Stimulated activated naive CD8-positive, alpha-beta T cell treated with anti-CD3 and anti-CD28 coated beads, Interleukin-15, Interleukin-2, amounts not matched to agents 100 ng/mL and 50 ng/mL, for 24 hours (primary cell): ENCODE measurements at regions not wholly inside any gene's neighbourhood (a gene's known extent, or its start where the extent isn't known, plus 50 kb on each side); places are given as distances from the start of the nearest gene placed in this dataset.

Source experiments
- H3K27ac Mint-ChIP-seq: one replicate; pipeline ENCODE4 v1.8.0; 2021; ENCODE audit warnings: mild to moderate bottlenecking, mixed read lengths
- H3K27me3 Mint-ChIP-seq: one replicate; pipeline ENCODE4 v1.8.0; 2021; ENCODE audit warnings: mixed read lengths
- H3K36me3 Mint-ChIP-seq: one replicate; pipeline ENCODE4 v1.8.0; 2021; ENCODE audit warnings: low read depth, mixed read lengths
- H3K4me1 Mint-ChIP-seq: one replicate; pipeline ENCODE4 v1.8.0; 2021; ENCODE audit warnings: low read depth, mixed read lengths
- H3K4me3 Mint-ChIP-seq: one replicate; pipeline ENCODE4 v1.8.0; 2021; ENCODE audit warnings: mild to moderate bottlenecking, mixed read lengths
- H3K9me3 Mint-ChIP-seq: one replicate; pipeline ENCODE4 v1.8.0; 2021; ENCODE audit warnings: mixed read lengths

GRCh38 chr12:98235301-98235700 lies 280.1 kb upstream of the TMPO start:
- H3K4me1 Mint-ChIP-seq = no peaks in the 10 kb centered on the region
- H3K27ac Mint-ChIP-seq = no peak overlapping the region
- H3K4me3 Mint-ChIP-seq = no peak overlapping the region
- H3K36me3 Mint-ChIP-seq = no peaks in the 10 kb centered on the region
- H3K27me3 Mint-ChIP-seq = no peaks in the 10 kb centered on the region
- H3K9me3 Mint-ChIP-seq = no peaks in the 10 kb centered on the region

GRCh38 chr12:98238515-98239130 lies 276.8 kb upstream of the TMPO start:
- no peak overlapping the region for H3K4me3 Mint-ChIP-seq
- no peak overlapping the region for H3K27ac Mint-ChIP-seq
- H3K4me1 Mint-ChIP-seq = no peaks in the 10 kb centered on the region
- no peaks in the 10 kb centered on the region for H3K27me3 Mint-ChIP-seq
- no peaks in the 10 kb centered on the region for H3K9me3 Mint-ChIP-seq
- H3K36me3 Mint-ChIP-seq = no peaks in the 10 kb centered on the region

GRCh38 chr12:98243190-98243589 lies 272.2 kb upstream of the TMPO start:
- H3K36me3 Mint-ChIP-seq = no peaks in the 10 kb centered on the region
- H3K4me1 Mint-ChIP-seq = no peaks in the 10 kb centered on the region
- no peak overlapping the region for H3K4me3 Mint-ChIP-seq
- H3K9me3 Mint-ChIP-seq = no peaks in the 10 kb centered on the region
- no peak overlapping the region for H3K27ac Mint-ChIP-seq
- no peaks in the 10 kb centered on the region for H3K27me3 Mint-ChIP-seq

GRCh38 chr12:98244136-98244535 lies 271.3 kb upstream of the TMPO start:
- Mint-ChIP-seq H3K9me3 (no peaks in the 10 kb centered on the region), H3K4me1 (no peaks in the 10 kb centered on the region), H3K27ac (no peak overlapping the region), H3K36me3 (no peaks in the 10 kb centered on the region), H3K27me3 (no peaks in the 10 kb centered on the region), H3K4me3 (no peak overlapping the region)

GRCh38 chr12:98253207-98254037 lies 262.0 kb upstream of the TMPO start:
- no peak overlapping the region for H3K27ac Mint-ChIP-seq
- H3K27me3 Mint-ChIP-seq = no peaks in the 10 kb centered on the region
- H3K36me3 Mint-ChIP-seq = no peaks in the 10 kb centered on the region
- H3K4me1 Mint-ChIP-seq = no peaks in the 10 kb centered on the region
- H3K9me3 Mint-ChIP-seq = no peaks in the 10 kb centered on the region
- no peak overlapping the region for H3K4me3 Mint-ChIP-seq

GRCh38 chr12:98256830-98257229 lies 258.6 kb upstream of the TMPO start:
- Mint-ChIP-seq H3K36me3 (no peaks in the 10 kb centered on the region), H3K27ac (no peak overlapping the region), H3K9me3 (no peaks in the 10 kb centered on the region), H3K4me1 (no peaks in the 10 kb centered on the region), H3K4me3 (no peak overlapping the region), H3K27me3 (no peaks in the 10 kb centered on the region)

- Mint-ChIP-seq H3K27me3 (peaks cover 4% of the 10 kb centered on the region), H3K4me3 (no peak overlapping the region), H3K9me3 (no peaks in the 10 kb centered on the region), H3K4me1 (no peaks in the 10 kb centered on the region), H3K27ac (no peak overlapping the region), H3K36me3 (no peaks in the 10 kb centered on the region)
Measured at GRCh38 chr12:98259693-98260092, 255.7 kb upstream of the TMPO start.

GRCh38 chr12:98260276-98260675 lies 255.1 kb upstream of the TMPO start:
- Mint-ChIP-seq H3K9me3 (no peaks in the 10 kb centered on the region), H3K4me1 (no peaks in the 10 kb centered on the region), H3K27me3 (peaks cover 4% of the 10 kb centered on the region), H3K36me3 (no peaks in the 10 kb centered on the region), H3K27ac (no peak overlapping the region), H3K4me3 (no peak overlapping the region)

- peaks cover 11% of the 10 kb centered on the region for H3K27me3 Mint-ChIP-seq
- H3K36me3 Mint-ChIP-seq = no peaks in the 10 kb centered on the region
- no peak overlapping the region for H3K27ac Mint-ChIP-seq
- no peak overlapping the region for H3K4me3 Mint-ChIP-seq
- no peaks in the 10 kb centered on the region for H3K9me3 Mint-ChIP-seq
- no peaks in the 10 kb centered on the region for H3K4me1 Mint-ChIP-seq
Measured at GRCh38 chr12:98262902-98263301, 252.5 kb upstream of the TMPO start.

GRCh38 chr12:98274430-98275130 lies 240.8 kb upstream of the TMPO start:
- Mint-ChIP-seq H3K4me3 (no peak overlapping the region), H3K4me1 (no peaks in the 10 kb centered on the region), H3K27ac (no peak overlapping the region), H3K9me3 (no peaks in the 10 kb centered on the region), H3K27me3 (peaks cover 17% of the 10 kb centered on the region), H3K36me3 (no peaks in the 10 kb centered on the region)

- H3K27ac Mint-ChIP-seq = no peak overlapping the region
- H3K9me3 Mint-ChIP-seq = no peaks in the 10 kb centered on the region
- H3K4me3 Mint-ChIP-seq = no peak overlapping the region
- no peaks in the 10 kb centered on the region for H3K36me3 Mint-ChIP-seq
- H3K4me1 Mint-ChIP-seq = no peaks in the 10 kb centered on the region
- H3K27me3 Mint-ChIP-seq = peaks cover 12% of the 10 kb centered on the region
Measured at GRCh38 chr12:98275131-98275475, 240.3 kb upstream of the TMPO start.

- Mint-ChIP-seq H3K27me3 (peaks cover 12% of the 10 kb centered on the region), H3K27ac (no peak overlapping the region), H3K4me1 (no peaks in the 10 kb centered on the region), H3K4me3 (no peak overlapping the region), H3K9me3 (no peaks in the 10 kb centered on the region), H3K36me3 (no peaks in the 10 kb centered on the region)
Measured at GRCh38 chr12:98280152-98280551, 235.2 kb upstream of the TMPO start.

- Mint-ChIP-seq H3K4me1 (no peaks in the 10 kb centered on the region), H3K4me3 (no peak overlapping the region), H3K36me3 (no peaks in the 10 kb centered on the region), H3K27ac (no peak overlapping the region), H3K9me3 (no peaks in the 10 kb centered on the region), H3K27me3 (peaks cover 14% of the 10 kb centered on the region)
Measured at GRCh38 chr12:98280621-98281020, 234.8 kb upstream of the TMPO start.

GRCh38 chr12:98291828-98292227 lies 223.6 kb upstream of the TMPO start:
- H3K4me1 Mint-ChIP-seq = no peaks in the 10 kb centered on the region
- H3K27ac Mint-ChIP-seq = no peak overlapping the region
- peaks cover 17% of the 10 kb centered on the region for H3K27me3 Mint-ChIP-seq
- no peak overlapping the region for H3K4me3 Mint-ChIP-seq
- no peaks in the 10 kb centered on the region for H3K9me3 Mint-ChIP-seq
- no peaks in the 10 kb centered on the region for H3K36me3 Mint-ChIP-seq

- no peaks in the 10 kb centered on the region for H3K4me1 Mint-ChIP-seq
- peaks cover 11% of the 10 kb centered on the region for H3K27me3 Mint-ChIP-seq
- H3K4me3 Mint-ChIP-seq = no peak overlapping the region
Measured at GRCh38 chr12:98294051-98294805, 221.2 kb upstream of the TMPO start.

More at GRCh38 chr12:98294051-98294805, 221.2 kb upstream of the TMPO start:
- Mint-ChIP-seq H3K27ac (no peak overlapping the region), H3K36me3 (no peaks in the 10 kb centered on the region), H3K9me3 (no peaks in the 10 kb centered on the region)
